HG02973 (cell line): ENCODE measurements at regions not wholly inside any gene's neighbourhood (a gene's known extent, or its start where the extent isn't known, plus 50 kb on each side); places are given as distances from the start of the nearest gene placed in this dataset.
"Not testable (repeated sequence)": the region's sequence is repeated elsewhere in the genome, so short reads cannot be mapped to it uniquely, and the experiment has no call there.

Source experiments
- ATAC-seq: cut with Tn5 transposase; IDR thresholded peaks from one replicate; pipeline ENCODE4 v1.9.1; 2021; ENCODE audit warnings: moderate library complexity; ENCODE audit not compliant: unreplicated experiment

- ATAC-seq, result no peak
Measured at GRCh38 chr15:46088486-46089445, 453.9 kb downstream of the SQOR start.

GRCh38 chr15:46089467-46089935 is 454.7 kb downstream of the SQOR start:
- ATAC-seq, result no peak

DNA sequence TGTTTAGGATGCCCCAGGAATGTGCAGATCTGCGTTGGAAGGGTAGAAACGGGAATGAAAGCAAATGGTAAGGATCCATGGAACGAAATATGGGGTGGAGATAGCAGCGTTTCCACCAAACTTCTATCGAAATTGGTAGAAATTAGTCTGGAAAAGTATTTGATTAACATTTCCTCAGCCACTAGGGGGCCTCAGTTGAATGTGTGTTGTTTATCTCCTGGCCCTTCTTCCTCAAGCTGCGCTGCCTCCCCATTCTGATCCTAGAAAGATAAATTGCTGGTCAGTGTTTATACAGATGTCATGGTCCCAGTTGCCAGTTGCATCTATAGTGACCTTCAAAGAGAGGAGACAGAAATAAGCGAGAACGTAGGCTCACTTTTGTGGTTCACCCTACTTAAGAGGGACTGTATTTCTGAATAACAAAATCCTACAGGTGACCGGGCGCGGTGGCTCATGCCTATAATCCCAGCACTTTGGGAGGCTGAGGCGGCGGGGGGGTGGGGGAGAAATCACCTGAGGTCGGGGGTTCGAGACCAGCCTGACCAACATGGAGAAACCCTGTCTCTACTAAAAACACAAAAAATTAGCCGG is 457.1 kb downstream of the SQOR start:
- ATAC-seq, result no peak

GRCh38 chr15:46098006-46098405 is 463.2 kb downstream of the SQOR start:
- not testable (repeated sequence) for ATAC-seq

DNA sequence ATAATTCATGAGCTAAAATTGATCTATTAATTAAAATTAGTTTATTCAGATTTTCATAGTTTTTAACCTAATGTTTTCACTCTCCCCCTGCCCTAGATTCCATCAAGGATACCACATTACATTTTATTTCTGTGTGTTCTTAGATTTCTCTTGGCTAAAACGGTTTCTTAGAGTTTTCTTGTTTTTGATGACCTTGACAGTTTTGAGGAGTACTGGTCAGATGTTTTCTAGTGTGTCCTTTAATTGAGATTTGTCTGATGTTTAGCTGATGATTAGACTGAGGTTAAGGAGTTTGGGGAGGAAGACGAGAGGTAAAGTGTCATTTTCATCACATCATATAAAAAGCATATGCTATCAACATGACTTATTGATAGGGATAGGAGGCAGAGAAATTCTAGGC is 475.9 kb downstream of the SQOR start:
- ATAC-seq, result no peak

DNA sequence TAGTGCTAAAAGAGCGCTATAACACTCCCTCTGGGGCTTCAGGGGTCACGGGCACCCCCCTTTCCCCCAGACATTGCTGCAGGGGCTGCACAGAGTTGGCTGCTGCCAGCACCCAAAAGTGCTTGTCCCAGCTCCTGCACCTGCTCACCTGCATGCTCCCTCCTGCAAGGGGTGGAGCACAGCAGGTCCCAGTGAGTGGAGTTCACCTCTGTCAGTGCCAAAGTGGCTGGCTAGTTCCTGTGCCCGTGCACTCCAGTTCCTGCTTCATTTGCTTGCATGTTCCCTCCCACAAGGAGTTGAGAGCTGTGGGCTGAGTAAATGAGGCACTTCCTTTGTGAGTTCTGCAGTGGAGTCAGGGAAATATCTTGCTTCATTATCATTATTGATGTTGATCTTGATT is 476.9 kb downstream of the SQOR start:
- no peak for ATAC-seq

DNA sequence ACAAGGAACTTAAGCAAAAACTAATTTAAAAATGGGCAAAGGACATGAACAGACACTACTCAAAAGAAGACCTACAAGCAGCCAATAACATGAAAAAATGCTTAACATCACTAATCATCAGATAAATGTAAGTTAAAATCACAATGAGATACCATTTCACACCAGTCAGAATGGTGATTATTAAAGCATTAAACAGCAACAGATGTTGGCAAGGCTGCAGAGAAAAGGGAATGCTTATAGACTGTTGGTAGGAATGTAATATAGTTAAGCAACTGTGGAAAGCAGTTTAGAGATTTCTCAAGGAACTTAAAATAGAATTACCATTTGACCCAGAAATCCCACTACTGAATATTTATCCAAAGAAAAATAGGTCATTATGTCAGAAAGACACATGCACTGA is 482.2 kb downstream of the SQOR start:
- ATAC-seq, result no peak

DNA sequence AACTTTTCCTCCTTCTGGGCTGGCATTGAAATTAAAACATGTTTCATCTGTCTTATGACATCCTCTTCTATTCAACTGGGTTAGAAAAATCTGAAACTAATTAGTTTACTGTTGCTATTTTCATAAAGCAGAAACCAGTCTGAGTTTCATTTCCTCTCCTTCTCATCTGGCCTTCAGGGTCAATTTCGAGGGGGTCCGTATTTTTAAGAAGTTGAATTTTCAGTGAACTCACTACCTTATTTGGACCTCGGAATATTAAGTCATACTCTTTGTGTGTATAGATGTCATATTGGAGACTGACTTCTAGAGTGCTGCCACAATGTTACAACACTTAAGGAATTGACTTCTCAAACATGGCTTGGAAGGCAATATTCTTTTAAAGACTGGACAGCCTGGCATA is 485.9 kb downstream of the SQOR start:
- no peak for ATAC-seq

DNA sequence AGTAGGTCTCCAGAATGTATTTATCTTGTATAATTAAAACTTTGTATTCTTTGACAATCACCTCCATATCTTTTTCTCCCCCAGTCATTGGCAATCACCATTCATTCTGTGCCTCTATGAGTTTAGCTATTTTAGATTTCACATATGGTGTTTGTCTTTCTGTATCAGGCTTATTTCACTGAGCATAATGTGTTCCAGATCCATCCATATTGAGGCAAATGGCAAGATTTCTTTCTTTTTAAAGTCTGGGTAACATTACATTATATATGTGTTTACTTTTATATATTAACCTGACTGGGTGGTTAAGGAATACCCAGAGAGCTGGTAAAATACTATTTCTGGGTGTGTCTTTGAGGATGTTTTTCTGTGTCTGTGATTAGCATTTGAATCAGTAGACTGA is 486.6 kb downstream of the SQOR start:
- ATAC-seq, result no peak

DNA sequence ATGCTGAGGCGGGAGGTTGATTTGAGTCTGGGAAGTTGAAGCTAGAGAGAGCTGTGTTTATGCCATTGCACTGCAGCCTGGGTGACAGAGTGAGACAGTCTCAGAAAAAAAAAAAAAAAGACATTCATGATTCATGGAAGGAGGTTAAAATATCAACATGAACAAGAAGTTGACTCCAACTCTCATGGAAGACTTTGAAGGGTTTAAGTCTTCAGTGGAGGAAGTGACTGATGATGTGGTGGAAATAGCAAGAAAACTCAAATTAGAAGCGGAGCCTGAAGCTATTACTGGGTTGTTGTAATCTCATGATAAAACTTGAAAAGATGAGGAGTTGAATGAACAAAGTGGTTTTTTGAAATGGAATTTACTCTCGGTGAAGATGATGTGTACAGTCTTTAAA is 491.8 kb downstream of the SQOR start:
- no peak for ATAC-seq

GRCh38 chr15:46127361-46127874 is 492.6 kb downstream of the SQOR start:
- no peak for ATAC-seq

- ATAC-seq, result no peak
Measured at GRCh38 chr15:46129145-46129544, 494.3 kb downstream of the SQOR start.

DNA sequence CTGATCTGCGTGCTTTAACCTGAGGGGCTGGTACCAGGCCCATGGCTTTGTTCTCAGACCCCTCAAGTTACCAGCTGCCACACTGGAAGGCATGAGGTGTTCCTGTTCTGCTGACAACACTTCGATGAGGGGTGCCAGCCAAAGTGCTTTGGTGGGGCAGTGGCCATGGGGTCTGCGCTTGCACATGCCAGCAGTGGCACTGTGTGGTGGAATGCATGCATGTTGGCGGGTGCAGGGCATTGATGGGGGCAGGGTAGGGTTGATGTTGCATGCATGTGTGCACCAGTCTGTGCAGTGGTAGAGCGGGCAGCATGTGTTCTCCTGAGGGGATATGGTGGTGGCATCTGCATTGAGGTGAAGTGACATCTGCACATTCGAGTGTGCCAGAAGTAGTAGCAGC is 497.0 kb downstream of the SQOR start:
- no peak for ATAC-seq

DNA sequence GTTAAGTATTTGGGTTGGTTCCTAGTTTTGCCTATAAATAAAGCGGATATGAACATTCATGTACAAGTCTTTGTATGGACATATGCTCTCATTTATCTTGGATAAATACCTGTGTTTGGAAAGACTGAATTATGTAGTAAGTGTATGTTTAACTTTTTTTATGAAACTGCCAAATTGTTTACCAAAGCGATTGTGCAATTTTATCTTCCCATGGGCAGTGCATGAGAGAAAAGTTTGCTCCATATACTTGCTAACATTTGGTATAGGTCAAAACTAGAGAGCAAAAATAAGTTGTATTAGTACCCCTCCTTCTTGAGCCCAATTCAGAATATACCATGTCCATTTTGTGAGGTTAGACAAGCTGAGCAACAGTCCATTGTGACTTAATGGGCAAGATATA is 502.6 kb downstream of the SQOR start:
- ATAC-seq, result no peak

DNA sequence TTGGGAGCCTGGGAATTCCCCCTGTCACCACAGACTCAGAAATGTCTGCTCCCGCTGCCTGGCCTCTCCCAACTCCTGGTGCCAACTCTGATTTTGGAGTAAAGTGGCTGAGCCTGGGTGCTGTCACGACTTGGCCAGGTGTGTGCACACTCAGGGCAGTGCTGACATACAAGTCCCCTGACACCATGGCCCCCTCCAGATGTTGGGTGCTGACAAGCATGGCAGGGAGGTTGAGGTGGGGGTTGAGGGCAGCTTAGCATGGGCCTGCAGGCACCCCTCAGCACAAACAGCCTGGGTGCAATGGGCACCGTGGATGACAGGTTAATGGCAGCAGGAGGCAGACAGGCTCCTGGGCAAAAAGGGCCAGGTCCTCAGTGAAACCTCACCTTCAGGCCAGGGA is 511.2 kb downstream of the SQOR start:
- ATAC-seq, result no peak

DNA sequence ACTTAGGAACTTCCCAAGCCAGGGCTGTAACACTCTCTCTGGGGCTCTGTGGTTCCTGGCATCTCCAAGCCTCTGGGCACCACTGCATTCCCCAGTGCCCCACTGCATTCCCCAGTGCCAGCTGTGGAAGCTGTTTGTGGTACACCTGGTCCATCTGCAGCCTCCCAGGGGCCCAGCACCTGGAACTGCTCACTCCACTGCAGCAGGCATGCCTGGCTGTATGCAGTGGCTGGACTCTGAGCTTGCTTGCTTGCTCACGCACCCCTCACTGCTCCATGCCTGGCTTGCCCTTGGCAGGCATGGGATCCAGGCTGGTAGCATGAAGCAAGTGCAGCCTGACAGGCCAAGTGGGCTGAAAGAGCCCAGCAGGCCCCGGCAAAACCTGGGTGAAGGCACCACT is 512.1 kb downstream of the SQOR start:
- no peak for ATAC-seq

GRCh38 chr15:46151786-46152185 is 517.0 kb downstream of the SQOR start:
- no peak for ATAC-seq

DNA sequence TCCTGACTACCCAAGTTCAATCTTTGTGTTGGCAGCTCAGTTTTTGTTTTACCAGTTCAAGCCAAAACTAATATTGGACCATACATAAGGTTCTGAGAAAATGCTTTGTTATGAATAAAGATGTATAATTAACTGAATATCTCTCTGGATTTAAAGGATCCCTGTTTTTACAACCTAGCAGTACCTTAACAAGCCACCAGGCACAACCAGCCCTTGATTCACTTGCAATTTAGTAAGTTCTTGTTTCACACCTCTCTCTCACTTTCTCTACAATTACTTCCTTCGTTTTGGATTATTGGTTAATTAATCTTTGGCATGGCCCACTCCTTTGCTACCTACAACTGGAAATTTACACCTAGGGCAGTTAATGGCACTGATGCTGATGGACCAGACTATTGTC is 531.9 kb downstream of the SQOR start:
- ATAC-seq, result no peak

DNA sequence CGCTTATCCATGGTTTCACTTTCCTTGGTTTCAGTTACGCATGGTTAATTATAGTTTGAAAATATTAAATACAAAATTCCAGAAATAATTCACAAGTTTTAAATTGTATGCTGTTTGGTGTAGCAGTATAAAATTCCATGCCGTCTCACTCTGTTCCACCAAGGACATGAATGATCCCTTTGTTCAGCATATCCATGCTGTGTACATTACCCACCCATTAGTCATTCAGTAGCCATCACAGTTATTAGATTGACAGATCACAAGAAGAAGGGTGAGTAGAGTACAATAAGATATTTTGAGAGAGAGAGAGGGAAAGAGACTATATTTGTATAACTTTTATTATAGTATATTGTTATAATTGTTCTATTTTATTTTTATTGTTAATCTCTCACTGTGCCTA is 535.5 kb downstream of the SQOR start:
- no peak for ATAC-seq

DNA sequence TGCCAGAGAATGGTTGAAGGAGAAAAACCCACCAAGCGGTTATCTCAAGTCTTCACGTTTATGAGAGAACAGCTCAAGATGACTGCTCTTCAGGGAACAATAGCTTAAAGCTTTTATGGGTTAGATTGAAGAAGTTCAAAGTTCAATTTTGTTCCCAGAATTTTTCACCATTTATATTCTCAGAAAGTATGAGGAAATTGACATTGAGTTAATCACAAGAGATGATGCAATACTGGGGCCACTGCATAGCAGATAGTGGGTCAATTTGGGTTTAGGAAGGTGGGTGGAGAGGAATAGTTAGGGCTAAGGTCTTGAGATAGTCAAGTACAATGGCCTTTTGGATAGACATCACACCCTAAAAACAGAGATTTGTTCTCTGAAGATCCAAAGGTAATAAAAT is 539.3 kb downstream of the SQOR start:
- ATAC-seq, result no peak

DNA sequence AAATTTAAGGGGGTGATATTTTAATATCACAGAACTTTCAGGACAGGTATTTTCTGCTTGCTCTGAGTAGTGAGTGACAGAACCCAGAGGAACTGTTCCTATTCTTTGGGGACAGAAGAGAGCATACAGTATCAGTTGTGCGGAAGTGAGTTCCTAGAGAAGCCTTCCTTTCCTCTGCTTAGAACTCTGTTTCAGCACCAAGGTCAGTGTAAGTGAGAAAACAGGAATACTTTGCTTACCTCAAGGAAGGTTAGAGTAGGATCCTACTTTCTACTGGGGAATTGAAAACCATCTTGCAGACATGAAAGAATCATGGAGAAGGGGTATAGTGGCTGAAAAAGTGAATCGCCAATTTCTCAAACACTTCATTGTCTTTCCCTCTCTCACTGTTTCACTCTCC is 542.4 kb downstream of the SQOR start:
- ATAC-seq, result no peak

GRCh38 chr15:46178138-46178537 is 543.3 kb downstream of the SQOR start:
- no peak for ATAC-seq
